ENCODE measurements at regions not wholly inside any gene's neighbourhood (a gene's known extent, or its start where the extent isn't known, plus 50 kb on each side); places are given as distances from the start of the nearest gene placed in this dataset.

DNA sequence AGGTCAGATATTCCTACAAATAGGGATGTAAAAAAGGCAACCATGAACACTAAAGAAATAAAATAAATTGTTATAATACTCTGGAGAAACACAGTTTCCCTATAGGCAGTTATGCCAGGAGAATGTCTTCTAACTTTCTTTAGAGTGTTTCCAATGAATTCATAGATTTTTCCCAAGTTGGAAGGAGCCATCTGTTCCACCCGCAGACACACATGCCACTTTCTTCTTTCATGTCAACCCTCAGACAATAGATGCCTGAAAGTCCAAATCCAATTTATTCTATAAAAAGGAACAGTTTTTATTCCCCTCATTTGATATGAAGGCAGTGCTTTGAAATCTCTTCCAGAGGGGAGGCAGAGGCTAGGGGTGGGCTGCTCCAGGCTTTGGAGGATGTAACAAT is 418.1 kb downstream of the ACTL7B start:
- TF ChIP-seq POLR2A (IDR thresholded peaks at IDR 0.05) (no peak), CTCF (IDR thresholded peaks at IDR 0.05) (no peak)
